CD4-positive, alpha-beta T cell treated with Interferon alpha-2 for 1 hour (primary cell): ENCODE measurements at regions not wholly inside any gene's neighbourhood (a gene's known extent, or its start where the extent isn't known, plus 50 kb on each side); places are given as distances from the start of the nearest gene placed in this dataset.

Source experiments
- DNase-seq, 2 donors: peaks; one replicate each; pipeline ENCODE4 v3.0.0-alpha.2; 2020 to 2022

DNA sequence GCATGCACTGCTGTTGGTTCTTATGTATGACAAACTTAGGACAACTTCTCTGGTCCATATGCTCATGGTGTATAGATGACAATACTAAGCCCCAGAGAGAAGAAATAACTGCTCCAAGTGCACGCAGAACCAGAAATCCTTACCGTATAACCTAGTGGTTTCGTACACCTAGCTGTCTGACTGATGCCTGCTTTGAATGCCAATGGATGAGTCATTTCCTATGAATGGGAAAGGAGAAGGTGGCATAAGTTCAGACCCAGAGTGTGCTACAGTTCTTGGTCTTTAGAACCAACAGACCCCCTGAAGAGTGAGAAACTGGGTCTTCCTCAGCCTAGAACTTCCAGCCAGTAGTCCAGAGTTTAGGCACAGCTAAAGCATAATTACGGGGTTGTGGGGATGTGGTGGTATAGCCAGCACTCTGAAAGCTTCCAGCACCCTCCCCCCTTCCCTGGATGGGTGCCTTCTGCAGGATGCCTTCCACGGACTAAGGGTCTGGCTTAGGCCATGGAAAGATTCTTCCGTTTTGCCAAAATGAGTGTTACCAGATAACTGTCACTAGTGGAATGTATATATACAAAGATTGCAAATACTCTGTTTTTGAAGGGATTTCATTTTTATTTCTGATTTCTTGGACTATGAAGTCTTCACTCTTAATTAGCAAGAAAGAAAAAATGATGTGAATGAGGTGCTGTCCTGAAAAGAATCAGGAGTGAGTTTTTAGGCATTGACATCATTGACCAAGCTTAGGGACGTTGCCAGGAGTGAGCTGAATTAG lies 84.6 kb upstream of the PACRGL start:
- no peak for DNase-seq

DNA sequence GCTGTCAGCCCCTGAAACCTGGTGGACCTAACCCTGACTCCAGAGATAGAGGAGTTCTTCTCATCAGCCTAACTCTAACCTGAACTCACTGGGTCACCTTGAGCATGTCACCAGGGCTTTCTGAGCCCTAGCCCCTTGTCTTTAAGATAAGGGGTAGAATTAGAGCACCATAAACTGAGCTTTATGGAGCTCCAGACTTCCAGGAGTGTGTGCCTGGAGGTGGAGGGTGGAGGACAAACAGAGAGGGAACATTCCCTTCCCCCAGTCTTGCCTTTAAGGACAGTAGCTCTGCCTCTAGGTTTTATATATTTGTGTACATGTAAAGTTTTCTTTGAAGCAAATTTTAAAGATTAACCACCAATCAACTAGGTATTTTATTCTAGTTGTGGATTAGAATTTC lies 83.9 kb upstream of the PACRGL start:
- DNase-seq, result no peak

DNA sequence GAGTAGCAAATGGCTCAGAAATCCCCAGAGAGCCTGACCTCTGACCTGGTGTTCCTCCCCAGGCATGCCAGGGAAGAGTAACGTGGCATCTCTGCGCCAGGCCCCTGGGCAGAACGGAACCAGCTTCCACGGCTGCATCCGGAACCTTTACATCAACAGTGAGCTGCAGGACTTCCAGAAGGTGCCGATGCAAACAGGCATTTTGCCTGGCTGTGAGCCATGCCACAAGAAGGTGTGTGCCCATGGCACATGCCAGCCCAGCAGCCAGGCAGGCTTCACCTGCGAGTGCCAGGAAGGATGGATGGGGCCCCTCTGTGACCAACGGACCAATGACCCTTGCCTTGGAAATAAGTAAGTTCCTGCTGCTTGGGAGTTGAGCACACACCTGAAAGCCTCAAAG lies 83.4 kb upstream of the PACRGL start:
- no peak for DNase-seq

DNA sequence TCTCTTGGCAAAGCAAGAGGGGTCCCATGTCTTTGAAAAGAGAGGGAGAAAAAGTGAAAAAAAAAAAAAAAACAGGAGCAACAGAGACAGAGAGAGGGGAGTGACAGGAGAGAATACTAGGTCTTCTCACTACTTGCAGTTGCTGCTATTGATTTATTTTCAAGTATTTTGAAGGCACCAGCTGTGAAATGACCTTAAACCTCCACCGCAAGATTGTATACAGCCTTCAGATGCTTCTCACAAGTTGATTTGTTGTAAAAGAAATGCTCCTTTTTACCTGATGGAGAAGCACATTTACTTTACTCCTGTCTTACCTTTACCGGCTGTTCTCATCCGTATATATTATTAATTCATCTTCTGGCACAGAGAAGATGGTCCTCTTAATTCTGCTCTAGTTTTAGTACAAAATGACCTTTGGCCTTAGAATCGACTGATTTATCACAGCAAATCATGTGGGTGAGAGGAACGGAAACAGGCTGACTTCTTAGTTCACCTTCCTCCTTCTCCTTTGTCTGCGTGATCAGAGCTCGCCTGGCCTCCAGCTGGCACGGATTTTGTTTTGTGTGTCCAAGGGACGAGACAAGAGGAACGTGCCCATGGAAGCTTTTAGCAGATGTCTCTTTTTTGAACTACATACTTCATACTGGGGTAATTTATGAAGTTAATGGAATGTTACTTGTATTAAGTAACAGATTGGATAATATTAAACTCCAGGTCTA lies 82.4 kb upstream of the PACRGL start:
- no peak for DNase-seq

DNA sequence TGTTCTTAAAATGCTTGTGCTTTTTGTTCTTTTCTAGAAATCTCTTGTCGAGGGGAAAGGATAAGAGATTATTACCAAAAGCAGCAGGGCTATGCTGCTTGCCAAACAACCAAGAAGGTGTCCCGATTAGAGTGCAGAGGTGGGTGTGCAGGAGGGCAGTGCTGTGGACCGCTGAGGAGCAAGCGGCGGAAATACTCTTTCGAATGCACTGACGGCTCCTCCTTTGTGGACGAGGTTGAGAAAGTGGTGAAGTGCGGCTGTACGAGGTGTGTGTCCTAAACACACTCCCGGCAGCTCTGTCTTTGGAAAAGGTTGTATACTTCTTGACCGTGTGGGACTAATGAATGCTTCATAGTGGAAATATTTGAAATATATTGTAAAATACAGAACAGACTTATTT lies 81.5 kb upstream of the PACRGL start:
- no peak for DNase-seq

DNA sequence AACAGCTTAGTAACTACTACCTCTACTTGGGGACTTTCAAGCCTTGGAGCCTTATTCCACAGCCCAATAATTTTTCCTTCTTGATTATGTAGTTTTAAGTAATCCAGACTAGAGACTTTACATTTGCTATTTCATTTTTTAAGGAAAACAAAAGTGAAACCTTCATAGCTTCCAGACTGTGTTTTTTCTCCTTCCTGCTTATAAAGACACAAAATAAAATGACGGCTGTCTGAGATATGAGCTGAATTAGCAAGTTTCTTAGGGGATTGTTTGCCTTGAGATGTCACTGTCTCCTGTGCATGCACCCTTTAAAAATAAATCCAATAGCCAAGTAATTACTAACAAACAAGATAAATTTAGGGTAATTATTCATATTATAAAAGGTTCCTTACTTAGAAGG lies 78.8 kb upstream of the PACRGL start:
- DNase-seq, result no peak

DNA sequence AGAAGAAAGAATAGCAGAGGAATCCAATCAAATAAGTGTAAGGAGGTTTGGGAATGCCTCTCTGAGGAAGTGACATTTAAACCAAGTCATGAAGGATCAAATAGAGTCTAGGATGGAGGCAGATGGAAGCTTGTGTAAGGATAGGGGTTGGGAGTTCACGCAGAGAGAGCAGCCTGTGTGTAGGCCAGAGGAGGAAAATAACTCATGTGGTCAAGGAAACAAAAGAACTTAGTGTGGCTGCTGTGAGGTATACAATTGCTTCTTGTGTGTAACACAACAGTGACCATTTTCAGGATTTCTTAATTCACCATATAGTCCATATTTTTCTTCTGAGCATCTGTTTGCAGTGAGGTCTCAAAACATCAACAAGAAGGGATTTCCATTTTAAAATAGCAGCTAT lies 77.6 kb upstream of the PACRGL start:
- DNase-seq, result no peak

DNA sequence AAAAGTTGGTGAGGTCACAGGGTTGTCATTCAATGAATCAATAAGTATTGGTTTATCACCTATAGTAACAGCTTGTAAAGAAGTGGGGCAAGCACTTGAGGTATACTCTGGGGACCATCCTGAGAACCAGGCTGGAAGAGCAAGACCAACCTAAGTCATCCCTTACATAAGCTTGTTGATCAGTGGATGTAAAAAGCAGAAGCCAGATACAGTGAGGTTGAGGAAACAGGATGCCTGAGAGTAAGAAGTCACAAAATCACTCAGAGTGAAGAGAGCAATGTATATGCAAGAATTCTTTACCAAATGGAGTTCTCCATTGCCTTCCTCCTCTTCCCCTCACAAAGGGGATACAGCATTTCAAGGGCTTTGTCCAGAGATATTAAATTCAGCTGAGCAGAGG lies 76.3 kb upstream of the PACRGL start:
- no peak for DNase-seq

DNA sequence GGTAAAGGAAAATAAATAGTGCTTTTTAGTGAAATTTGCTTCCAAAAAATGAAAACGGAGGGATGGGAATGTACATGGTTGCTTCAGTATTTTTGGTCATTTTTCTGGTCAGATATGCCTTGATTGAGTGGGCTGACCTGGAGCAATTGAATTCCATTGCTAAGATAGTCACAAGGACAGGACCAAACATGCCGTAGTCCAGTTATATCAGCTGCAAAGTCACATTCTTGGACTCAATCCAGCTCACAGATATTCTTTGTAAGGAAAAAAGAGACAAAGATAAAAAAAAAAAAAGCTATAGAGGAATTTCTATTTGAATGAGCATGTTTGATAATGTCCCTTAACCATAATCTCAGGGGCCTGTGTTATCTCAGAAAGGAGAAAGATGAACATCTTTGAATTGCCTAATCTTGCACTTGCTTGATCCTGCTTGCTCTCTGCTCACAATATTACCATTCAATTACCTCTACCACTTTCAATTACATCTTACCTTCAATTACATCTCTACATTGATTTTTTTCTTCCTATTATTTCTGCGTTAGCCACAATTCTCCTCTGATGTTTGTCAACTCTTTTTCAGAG lies 75.4 kb upstream of the PACRGL start:
- no peak for DNase-seq

DNA sequence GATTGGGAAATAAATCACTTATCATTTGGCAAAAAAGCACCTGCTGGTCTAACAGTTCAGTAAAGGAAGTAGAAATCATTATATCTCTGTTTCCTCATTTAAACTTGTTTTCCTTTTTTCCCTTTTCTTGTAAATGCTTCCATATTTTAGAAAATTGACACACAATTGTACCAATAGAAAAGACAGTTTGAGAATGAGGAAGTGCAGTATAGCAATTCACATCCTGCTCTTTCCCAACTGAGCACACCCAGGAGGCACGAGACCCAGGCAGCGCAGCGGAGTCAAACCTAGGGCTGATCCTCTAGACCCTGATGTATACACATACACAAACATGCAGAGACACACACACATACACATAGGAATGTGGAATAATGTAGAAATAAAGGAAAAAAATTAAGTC lies 74.8 kb upstream of the PACRGL start:
- DNase-seq, result peak; percentile 8 to 38

DNA sequence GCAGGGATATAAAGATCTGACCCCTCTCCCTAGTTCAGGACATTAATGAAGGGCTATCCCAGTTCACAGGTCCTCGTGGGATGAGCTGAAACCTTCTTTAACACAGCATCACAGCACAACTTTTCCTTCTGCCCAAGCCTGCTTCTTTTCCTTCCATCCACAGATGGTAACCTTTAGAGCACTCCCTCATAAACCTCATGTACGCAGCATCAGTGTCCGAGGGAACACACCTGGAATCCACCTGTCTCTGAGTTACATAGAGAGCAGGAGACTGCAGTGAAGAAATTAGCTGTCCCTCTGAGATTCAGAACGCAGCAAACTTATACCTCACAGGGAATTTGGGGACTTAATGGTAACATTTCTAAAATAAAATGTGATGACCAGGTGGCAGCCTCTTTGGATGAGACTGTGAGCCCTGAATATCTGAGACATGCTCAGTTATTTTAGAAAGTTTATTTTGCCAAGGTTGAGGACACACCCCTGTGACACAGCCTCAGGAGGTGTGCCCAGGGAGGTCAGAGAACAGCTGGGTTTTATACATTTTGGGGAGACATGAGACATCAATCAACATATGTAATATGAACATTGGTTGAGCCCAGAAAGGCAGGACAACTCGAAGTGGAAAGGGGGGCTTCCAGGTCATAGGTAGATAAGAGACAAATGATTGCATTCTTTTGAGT lies 73.8 kb upstream of the PACRGL start:
- DNase-seq, result no peak

DNA sequence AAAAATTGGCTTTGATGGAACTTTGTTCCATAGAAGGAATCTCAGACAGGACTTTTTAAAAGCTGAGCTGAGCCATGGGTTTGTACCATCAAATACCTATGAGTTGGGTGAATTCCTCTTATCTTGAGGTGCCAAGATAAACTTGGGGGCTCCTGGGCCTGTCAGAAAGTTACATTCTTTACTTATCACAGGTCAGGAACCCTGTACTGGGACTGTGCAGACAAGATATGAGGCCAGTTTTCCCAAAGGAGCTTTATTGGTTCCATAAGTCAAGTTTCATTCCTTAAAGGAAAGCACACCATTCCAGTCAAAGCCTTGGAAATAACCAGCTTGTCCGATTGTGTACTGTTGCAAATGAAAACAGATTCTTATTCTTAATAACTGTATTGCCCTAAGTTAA lies 72.4 kb upstream of the PACRGL start:
- DNase-seq, result no peak

DNA sequence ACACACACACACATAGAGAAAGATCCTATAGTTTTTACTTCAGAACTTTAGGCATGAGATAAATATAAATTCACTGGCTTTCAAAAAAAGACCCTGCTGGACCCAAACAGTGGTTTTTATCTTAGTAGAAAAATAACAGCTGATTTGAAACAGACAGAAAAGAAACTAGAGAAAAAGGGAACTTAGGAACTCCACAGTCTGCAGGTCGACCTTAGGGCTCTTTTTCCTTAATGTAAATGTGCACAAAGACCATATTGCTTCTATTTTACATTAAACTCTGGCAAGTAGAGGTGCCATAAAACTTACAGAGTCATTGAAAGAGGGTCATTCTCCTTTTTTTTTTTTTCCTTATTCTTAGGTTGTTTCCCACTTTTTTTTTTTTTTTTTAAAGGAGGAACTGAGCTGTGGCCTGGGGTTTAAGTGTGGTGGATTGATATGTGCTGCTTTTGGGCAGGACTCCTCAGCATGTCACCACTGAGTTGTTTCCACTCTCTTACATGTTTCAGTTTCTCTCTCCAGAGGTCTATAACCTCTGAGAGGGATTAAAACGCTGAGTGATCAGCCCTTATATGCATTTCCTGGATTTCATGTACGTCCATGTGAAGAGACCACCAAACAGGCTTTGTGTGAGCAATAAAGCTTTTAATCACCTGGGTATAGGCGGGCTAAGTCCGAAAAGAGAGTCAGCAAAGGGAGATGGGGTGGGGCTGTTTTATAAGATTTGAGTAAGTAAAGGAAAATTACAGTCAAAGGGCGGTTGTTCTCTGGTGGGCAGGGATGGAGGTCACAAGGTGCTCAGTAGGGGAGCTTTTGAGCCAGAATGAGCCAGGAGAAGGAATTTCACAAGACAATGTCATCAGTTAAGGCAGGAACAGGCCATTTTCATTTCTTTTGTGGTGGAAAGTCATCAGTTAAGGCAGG lies 70.8 kb upstream of the PACRGL start:
- DNase-seq, result no peak

DNA sequence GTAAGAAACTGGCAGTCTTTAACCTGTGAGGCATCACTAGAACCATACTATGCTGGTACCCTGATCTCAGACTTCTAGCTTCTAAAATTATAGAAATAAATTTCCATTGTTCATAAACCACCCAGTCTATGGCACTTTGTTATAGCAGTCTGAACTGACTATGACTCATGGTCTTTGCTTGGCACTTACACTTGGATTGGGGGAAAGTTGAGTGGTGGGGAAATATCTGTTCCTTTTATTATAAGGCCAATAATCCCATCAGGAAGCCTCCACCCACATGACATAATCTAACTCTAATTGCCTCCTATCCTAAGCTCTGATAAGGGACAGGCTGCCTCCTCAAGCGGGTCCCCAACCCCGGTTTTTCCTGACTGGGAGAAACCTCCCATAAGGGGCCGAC lies 61.4 kb upstream of the PACRGL start:
- DNase-seq, result no peak

DNA sequence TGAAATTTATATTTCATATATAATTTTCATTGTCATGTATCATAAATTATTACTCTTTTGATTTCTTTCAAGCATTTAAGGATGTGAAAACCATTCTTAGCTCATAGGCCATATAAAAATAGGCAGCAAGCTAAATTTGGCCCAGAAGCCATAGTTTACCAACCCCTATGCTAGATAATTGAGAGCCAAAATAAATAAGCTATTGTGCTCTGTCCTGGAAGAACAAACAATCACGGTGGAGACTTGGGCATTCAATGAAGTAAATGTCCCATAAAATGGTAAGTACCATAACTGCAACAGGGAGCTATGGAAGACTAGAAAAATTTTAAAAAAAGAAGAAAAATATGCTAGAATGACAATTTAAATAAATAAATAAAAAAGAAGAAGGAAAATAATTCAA lies 60.9 kb upstream of the PACRGL start:
- DNase-seq, result no peak

DNA sequence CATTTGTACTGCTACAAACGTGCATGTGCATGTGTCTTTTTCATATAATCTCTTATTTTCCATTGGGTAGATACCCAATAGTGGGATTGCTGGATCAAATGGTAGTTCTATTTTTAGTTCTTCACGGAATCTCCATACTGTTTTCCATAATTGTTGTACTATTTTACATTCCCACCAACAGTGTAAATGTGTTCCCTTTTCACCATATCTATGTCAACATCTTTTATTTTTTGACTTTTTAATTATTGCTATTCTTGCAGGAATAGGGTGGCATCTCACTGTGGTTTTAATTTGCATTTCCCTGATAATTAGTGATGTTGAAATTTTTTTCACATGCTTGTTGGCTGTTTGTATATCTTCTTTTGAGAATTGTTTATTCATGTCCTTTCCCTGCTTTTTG lies 59.3 kb upstream of the PACRGL start:
- DNase-seq, result no peak

DNA sequence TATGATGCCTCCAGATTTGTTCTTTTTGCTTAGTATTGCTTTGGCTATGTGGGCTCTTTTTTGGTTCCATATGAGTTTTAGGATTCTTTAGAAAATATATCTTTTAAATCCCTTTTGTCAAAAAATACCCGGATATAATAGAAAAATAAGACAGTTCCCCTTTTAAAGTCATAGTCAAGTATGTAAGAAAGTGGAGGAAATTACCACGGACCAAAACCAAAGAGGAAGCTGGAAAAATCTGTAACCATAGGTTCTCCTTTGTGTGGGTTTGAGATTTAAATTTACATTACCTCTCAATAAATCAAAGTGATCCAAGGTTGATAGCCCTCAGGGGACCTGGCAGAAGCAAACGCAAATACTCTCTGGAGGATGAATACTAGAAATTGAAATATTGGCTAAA lies 58.3 kb upstream of the PACRGL start:
- DNase-seq, result no peak

DNA sequence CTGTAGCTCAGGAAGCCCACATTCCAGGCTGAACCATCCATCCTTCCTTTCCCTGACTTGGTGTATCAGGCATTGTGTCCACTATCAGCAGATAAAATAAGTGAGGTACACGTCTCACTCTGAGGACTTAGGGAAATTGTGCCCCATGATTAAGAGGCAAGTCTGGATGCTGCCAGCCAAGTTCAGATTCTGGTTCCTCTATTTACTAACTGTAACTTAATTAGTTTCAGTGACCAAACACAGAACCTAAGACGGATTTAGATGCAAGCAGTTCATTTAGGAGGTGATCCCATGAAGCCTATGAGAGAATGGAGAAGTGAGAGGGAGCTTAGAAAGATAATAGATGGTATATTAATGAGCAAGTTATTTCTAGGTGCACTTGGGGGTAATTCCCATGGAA lies 56.6 kb upstream of the PACRGL start:
- DNase-seq, result no peak

DNA sequence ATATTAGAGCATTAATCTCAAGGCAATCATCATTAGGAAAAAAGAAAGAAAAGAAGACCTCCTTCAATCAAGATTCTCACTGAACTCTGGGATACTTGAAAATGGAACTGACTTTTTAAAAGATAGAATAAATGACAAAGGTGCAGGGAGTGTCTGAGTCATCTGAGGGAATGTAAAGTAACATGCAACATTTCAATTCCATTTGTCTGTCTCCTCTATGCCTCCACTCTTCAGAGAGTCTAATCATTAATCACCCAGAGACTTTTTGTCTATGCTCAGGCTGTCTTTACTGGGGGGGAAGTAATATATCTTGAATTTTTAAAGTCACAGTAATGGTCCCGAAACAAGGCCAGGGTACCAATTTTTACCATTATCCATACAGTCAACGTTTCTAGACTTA lies 55.0 kb upstream of the PACRGL start:
- DNase-seq, result no peak

DNA sequence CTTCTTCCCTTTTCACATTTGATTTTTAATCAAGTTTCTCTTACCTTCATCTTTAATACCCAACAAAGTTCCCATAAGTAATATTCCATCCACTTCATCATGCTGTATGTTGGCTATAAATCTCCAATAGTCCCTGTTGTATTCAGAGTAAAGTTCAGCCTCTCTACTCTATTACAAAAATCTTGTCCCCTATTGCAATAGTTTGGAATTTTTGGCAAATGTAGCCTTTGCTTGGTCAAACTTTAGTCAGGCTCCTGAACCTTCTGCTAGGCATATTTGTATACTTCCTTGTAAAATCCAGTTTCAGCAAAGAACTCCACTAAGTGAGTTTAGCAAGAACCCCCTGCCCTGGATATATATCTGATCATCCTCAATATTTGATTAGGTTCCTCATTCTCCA lies 54.0 kb upstream of the PACRGL start:
- no peak for DNase-seq
